ENCODE measurements at regions not wholly inside any gene's neighbourhood (a gene's known extent, or its start where the extent isn't known, plus 50 kb on each side); places are given as distances from the start of the nearest gene placed in this dataset.

DNA sequence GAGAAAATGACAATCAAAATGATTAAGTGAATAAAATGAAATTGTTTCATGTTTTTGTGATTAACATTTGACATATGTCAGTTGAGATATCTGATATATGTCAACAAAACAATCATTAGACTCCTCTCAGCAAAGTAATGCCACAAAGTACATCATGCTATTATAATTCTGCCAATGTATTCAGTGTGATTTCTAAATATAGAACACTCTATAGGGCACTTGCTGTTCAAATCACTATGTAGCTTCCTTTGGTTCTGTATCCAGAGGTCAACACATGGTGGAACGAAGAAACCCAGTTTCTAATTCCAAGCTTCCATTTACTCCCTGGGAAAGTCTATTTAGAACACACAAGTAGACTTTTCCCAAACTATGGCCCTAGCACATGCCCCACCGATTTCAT, 227.5 kb upstream of the FAM83B start:
- no peak overlapping the region for H3K27ac ChIP-seq
- intact Hi-C loops (cut with DNase I), result no loop called here
- no peak overlapping the region for H3K4me3 ChIP-seq
- no peaks in the 10 kb centered on the region for H3K9me3 ChIP-seq
- DNase-seq (no peak), ATAC-seq (no peak)
- H3K36me3 ChIP-seq (replicated peaks in 1 of 2; ENCODE audit: insufficient read depth in 1 of 2, low read depth in 2 of 2), result no peaks in the 10 kb centered on the region
- peaks cover 8% of the 10 kb centered on the region for H3K4me1 ChIP-seq
- TF ChIP-seq, protein P1, sequence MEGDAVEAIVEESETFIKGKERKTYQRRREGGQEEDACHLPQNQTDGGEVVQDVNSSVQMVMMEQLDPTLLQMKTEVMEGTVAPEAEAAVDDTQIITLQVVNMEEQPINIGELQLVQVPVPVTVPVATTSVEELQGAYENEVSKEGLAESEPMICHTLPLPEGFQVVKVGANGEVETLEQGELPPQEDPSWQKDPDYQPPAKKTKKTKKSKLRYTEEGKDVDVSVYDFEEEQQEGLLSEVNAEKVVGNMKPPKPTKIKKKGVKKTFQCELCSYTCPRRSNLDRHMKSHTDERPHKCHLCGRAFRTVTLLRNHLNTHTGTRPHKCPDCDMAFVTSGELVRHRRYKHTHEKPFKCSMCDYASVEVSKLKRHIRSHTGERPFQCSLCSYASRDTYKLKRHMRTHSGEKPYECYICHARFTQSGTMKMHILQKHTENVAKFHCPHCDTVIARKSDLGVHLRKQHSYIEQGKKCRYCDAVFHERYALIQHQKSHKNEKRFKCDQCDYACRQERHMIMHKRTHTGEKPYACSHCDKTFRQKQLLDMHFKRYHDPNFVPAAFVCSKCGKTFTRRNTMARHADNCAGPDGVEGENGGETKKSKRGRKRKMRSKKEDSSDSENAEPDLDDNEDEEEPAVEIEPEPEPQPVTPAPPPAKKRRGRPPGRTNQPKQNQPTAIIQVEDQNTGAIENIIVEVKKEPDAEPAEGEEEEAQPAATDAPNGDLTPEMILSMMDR (IDR thresholded peaks at IDR 0.05), result no peak
- no peak for TF ChIP-seq POLR2A (IDR thresholded peaks at IDR 0.05)
- H3K27me3 ChIP-seq, result no peaks in the 10 kb centered on the region
- 80 to 85% methylated on average over 2 of the region's 2 CpGs for WGBS, 2 donors

DNA sequence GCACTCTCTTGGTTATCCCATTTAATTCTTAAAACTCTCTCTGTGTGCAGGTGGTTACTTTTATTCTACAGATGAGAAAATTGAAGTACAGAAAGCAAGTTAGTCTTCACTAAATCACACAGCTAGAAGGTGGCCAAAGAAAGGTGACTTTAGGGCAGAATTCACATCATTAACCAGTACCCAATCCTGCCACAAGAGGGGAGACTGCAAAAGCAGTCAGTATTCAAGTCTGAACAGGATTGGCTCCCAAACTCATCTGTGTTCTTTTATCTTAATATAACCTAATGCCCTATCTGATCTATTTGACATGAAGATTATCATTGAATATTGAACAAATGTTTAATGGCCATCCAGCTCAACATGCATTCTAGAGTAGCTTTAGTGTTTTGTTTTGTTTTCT, 225.3 kb upstream of the FAM83B start:
- Histone ChIP-seq H3K27ac (no peak overlapping the region), H3K4me3 (no peak overlapping the region), H3K4me1 (peaks cover 8% of the 10 kb centered on the region), H3K9me3 (no peaks in the 10 kb centered on the region), H3K27me3 (no peaks in the 10 kb centered on the region), H3K36me3 (replicated peaks in 1 of 2; ENCODE audit: insufficient read depth in 1 of 2, low read depth in 2 of 2) (no peaks in the 10 kb centered on the region)
- ATAC-seq (no peak), DNase-seq (no peak)
- TF ChIP-seq, protein P1 (IDR thresholded peaks at IDR 0.05), result peak in 4 of 7 experiments; percentile 16 to 42 (median 21)
- TF ChIP-seq POLR2A (IDR thresholded peaks at IDR 0.05), result no peak
- intact Hi-C loops (cut with DNase I), result no loop called here

DNA sequence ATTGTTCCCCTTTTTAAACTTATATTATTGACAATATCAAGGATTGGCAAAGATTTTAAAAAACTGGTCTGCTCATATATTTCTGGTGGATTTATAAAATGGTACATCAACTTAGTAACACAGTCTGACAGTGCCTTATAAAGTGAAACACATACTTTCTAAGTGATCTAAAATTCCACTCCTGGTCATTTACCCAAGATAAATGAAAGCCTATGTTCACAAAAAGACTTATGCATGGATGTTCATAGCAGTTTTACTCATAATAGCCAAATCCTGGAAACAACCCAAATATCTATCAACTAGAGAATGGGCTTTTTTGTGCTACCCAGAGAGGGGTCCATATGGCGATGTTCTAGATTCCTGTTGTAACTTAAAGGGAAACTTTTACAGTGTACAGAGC, 222.4 kb upstream of the FAM83B start:
- 82% methylated on average over 1 of the region's 1 CpG for WGBS, 2 donors
- Histone ChIP-seq H3K4me3 (no peak overlapping the region), H3K9me3 (no peaks in the 10 kb centered on the region), H3K36me3 (replicated peaks in 1 of 2; ENCODE audit: insufficient read depth in 1 of 2, low read depth in 2 of 2) (no peaks in the 10 kb centered on the region), H3K27me3 (no peaks in the 10 kb centered on the region), H3K27ac (no peak overlapping the region), H3K4me1 (no peaks in the 10 kb centered on the region)
- intact Hi-C loops (cut with DNase I), result no loop called here
- TF ChIP-seq, protein P1 (IDR thresholded peaks at IDR 0.05), result no peak
- no peak for TF ChIP-seq POLR2A (IDR thresholded peaks at IDR 0.05)
- DNase-seq (no peak), ATAC-seq (no peak)

DNA sequence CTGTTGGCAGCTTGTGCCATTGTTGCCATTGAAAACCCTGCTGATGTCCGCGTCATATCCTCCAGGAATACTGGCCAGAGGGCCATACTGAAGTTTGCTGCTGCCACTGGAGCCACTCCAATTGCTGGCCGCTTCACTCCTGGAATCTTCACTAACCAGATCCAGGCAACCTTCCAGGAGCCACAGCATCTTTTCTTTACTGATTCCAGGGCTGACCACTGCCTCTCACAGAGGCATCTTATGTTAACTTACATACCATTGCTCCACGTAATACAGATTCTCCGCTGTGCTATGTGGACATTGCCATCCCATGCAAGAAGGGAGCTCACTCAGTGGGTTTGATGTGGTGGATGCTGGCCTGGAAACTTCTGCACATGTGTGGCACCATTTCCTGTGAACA, 221.8 kb upstream of the FAM83B start:
- TF ChIP-seq, protein P1 (IDR thresholded peaks at IDR 0.05), result no peak
- no peak for TF ChIP-seq POLR2A (IDR thresholded peaks at IDR 0.05)
- Histone ChIP-seq H3K27ac (no peak overlapping the region), H3K9me3 (no peaks in the 10 kb centered on the region), H3K4me1 (no peaks in the 10 kb centered on the region), H3K36me3 (replicated peaks in 1 of 2; ENCODE audit: insufficient read depth in 1 of 2, low read depth in 2 of 2) (no peaks in the 10 kb centered on the region), H3K27me3 (no peaks in the 10 kb centered on the region), H3K4me3 (no peak overlapping the region)
- intact Hi-C loops (cut with DNase I), result no loop called here
- no peak for DNase-seq
- no peak for ATAC-seq
- 88 to 93% methylated on average over 5 of the region's 5 CpGs for WGBS, 2 donors

DNA sequence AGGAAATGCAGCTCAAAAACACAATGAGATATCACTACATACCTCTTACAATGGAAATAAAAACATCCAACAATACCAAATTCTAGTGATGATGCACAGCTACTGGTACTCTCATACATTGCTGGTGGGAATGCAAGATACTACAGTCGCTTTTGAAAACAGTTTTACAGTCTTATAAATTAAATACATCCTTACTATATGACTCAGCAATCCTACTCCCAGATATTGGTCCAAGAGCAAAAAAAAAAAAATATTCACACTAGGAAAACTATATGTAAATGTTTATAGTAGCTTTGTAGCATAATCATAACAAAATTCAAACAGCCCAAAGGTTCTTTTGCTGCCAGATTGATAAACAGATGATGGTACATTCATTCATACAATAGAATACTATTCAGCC, 217.4 kb upstream of the FAM83B start:
- TF ChIP-seq POLR2A (IDR thresholded peaks at IDR 0.05), result no peak
- TF ChIP-seq, protein P1 (IDR thresholded peaks at IDR 0.05), result no peak
- no peak for ATAC-seq
- intact Hi-C loops (cut with DNase I), result no loop called here
- Histone ChIP-seq H3K36me3 (replicated peaks in 1 of 2; ENCODE audit: insufficient read depth in 1 of 2, low read depth in 2 of 2) (no peaks in the 10 kb centered on the region), H3K4me1 (peaks cover 5% of the 10 kb centered on the region), H3K27ac (no peak overlapping the region), H3K27me3 (no peaks in the 10 kb centered on the region), H3K9me3 (no peaks in the 10 kb centered on the region), H3K4me3 (no peak overlapping the region)
- 58 to 72% methylated on average over 1 of the region's 1 CpG for WGBS, 2 donors
- DNase-seq, result no peak

Measured in body of pancreas (tissue), 4 donors.